NAMALWA (cell line): ENCODE measurements at regions not wholly inside any gene's neighbourhood (a gene's known extent, or its start where the extent isn't known, plus 50 kb on each side); places are given as distances from the start of the nearest gene placed in this dataset.

ENCODE experiments used
- DNase-seq: peaks from one replicate; pipeline ENCODE4 v3.0.0-alpha.2; 2015; ENCODE audit warnings: low spot score

- no peak for DNase-seq
Measured at GRCh38 chr5:125138266-125138665, 391.8 kb upstream of the ZNF608 start.

GRCh38 chr5:125139590-125139989 is 393.2 kb upstream of the ZNF608 start:
- DNase-seq: no peak

GRCh38 chr5:125140220-125140619 is 393.8 kb upstream of the ZNF608 start:
- no peak for DNase-seq

GRCh38 chr5:125140855-125141254 is 394.4 kb upstream of the ZNF608 start:
- no peak for DNase-seq

- no peak for DNase-seq
Measured at GRCh38 chr5:125142458-125142857, 396.0 kb upstream of the ZNF608 start.

GRCh38 chr5:125143011-125143410 is 396.6 kb upstream of the ZNF608 start:
- no peak for DNase-seq

GRCh38 chr5:125148076-125148475 is 401.6 kb upstream of the ZNF608 start:
- DNase-seq: no peak

GRCh38 chr5:125148706-125149105 is 402.3 kb upstream of the ZNF608 start:
- DNase-seq: no peak

GRCh38 chr5:125149110-125149509 is 402.7 kb upstream of the ZNF608 start:
- DNase-seq: no peak

GRCh38 chr5:125149527-125149926 is 403.1 kb upstream of the ZNF608 start:
- DNase-seq: no peak

- no peak for DNase-seq
Measured at GRCh38 chr5:125150041-125150669, 403.7 kb upstream of the ZNF608 start.

- no peak for DNase-seq
Measured at GRCh38 chr5:125151150-125151900, 404.9 kb upstream of the ZNF608 start.

- DNase-seq: peak; percentile 23
Measured at GRCh38 chr5:125152044-125152443, 405.6 kb upstream of the ZNF608 start.

GRCh38 chr5:125152461-125153189 is 406.2 kb upstream of the ZNF608 start:
- DNase-seq: no peak

GRCh38 chr5:125153231-125153630 is 406.8 kb upstream of the ZNF608 start:
- DNase-seq: no peak

GRCh38 chr5:125154301-125155110 is 408.1 kb upstream of the ZNF608 start:
- DNase-seq: no peak

GRCh38 chr5:125160787-125161502 is 414.5 kb upstream of the ZNF608 start:
- DNase-seq: no peak

- DNase-seq: no peak
Measured at GRCh38 chr5:125162714-125163113, 416.3 kb upstream of the ZNF608 start.

- no peak for DNase-seq
Measured at GRCh38 chr5:125169396-125169795, 423.0 kb upstream of the ZNF608 start.

GRCh38 chr5:125171641-125172040 is 425.2 kb upstream of the ZNF608 start:
- DNase-seq: no peak

GRCh38 chr5:125175348-125176004 is 429.0 kb upstream of the ZNF608 start:
- DNase-seq: no peak
